ENCODE measurements at regions not wholly inside any gene's neighbourhood (a gene's known extent, or its start where the extent isn't known, plus 50 kb on each side); places are given as distances from the start of the nearest gene placed in this dataset.

GRCh38 chr4:37517326-37517725 lies 168.8 kb downstream of the RELL1 start:
- H3K9me3 ChIP-seq (ENCODE audit: control insufficient read depth, low read length), result peaks cover 8% of the 10 kb centered on the region
- H3K4me1 ChIP-seq (ENCODE audit: control insufficient read depth, insufficient read depth, low read depth, low read length), result no peaks in the 10 kb centered on the region
- no peak overlapping the region for H3K4me3 ChIP-seq (ENCODE audit: insufficient read depth in 1 of 2, low read depth in 1 of 2, low read length in 2 of 2)
- no peak overlapping the region for H3K14ac ChIP-seq (ENCODE audit: low read length in 2 of 2)
- no peak overlapping the region for H2BK15ac ChIP-seq (ENCODE audit: low read depth, poor library complexity, severe bottlenecking)
- H4K91ac ChIP-seq (ENCODE audit: low read length), result no peak overlapping the region
- no peak overlapping the region for H2AK5ac ChIP-seq (ENCODE audit: low read length, severe bottlenecking)
- no peak overlapping the region for H2AFZ ChIP-seq (ENCODE audit: low read depth, low read length)
- no peaks in the 10 kb centered on the region for H3K36me3 ChIP-seq (ENCODE audit: control insufficient read depth in 1 of 2, insufficient read depth in 2 of 2, low read depth in 1 of 2, low read length in 2 of 2)
- no peak overlapping the region for H2BK120ac ChIP-seq (ENCODE audit: low read depth, low read length)
- H3K4me2 ChIP-seq (ENCODE audit: low read length, poor library complexity, severe bottlenecking), result no peak overlapping the region
- WGBS, result 85% methylated on average over 3 of the region's 3 CpGs
- no peak overlapping the region for H4K8ac ChIP-seq (ENCODE audit: low read length)
- no peak overlapping the region for H3K4ac ChIP-seq (ENCODE audit: low read depth in 1 of 2, low read length in 2 of 2)
- no peak overlapping the region for H2BK12ac ChIP-seq (ENCODE audit: low read length in 2 of 2)
- no peak for DNase-seq
- H3K27me3 ChIP-seq (ENCODE audit: control insufficient read depth in 1 of 2, insufficient read depth in 1 of 2, low read length in 2 of 2), result no peaks in the 10 kb centered on the region
- H2BK5ac ChIP-seq (ENCODE audit: low read depth, low read length, poor library complexity, severe bottlenecking), result no peak overlapping the region
- H3K23ac ChIP-seq (ENCODE audit: low read length in 2 of 2), result no peak overlapping the region
- H3K18ac ChIP-seq (ENCODE audit: low read depth in 1 of 2, low read length in 2 of 2), result no peak overlapping the region
- H3K79me1 ChIP-seq (replicated peaks; ENCODE audit: low read length, poor library complexity, severe bottlenecking), result no peaks in the 10 kb centered on the region
- no peak overlapping the region for H3K27ac ChIP-seq (ENCODE audit: low read length, poor library complexity, severe bottlenecking)
- no peak overlapping the region for H3K9ac ChIP-seq (ENCODE audit: low read length)

GRCh38 chr4:37516057-37516775 lies 170.0 kb downstream of the RELL1 start:
- no peak overlapping the region for H4K91ac ChIP-seq (ENCODE audit: low read length)

GRCh38 chr4:37510626-37511025 lies 175.6 kb downstream of the RELL1 start:
- Histone ChIP-seq H3K4me2 (ENCODE audit: low read length, poor library complexity, severe bottlenecking) (no peak overlapping the region), H2BK12ac (ENCODE audit: low read length in 2 of 2) (no peak overlapping the region), H2BK15ac (ENCODE audit: low read depth, poor library complexity, severe bottlenecking) (no peak overlapping the region), H3K9ac (ENCODE audit: low read length) (no peak overlapping the region), H3K27me3 (ENCODE audit: control insufficient read depth in 1 of 2, insufficient read depth in 1 of 2, low read length in 2 of 2) (no peaks in the 10 kb centered on the region), H3K36me3 (ENCODE audit: control insufficient read depth in 1 of 2, insufficient read depth in 2 of 2, low read depth in 1 of 2, low read length in 2 of 2) (no peaks in the 10 kb centered on the region), H3K23ac (ENCODE audit: low read length in 2 of 2) (no peak overlapping the region), H3K4me1 (ENCODE audit: control insufficient read depth, insufficient read depth, low read depth, low read length) (no peaks in the 10 kb centered on the region), H3K4me3 (ENCODE audit: insufficient read depth in 1 of 2, low read depth in 1 of 2, low read length in 2 of 2) (no peak overlapping the region), H2AK5ac (ENCODE audit: low read length, severe bottlenecking) (no peak overlapping the region), H3K18ac (ENCODE audit: low read depth in 1 of 2, low read length in 2 of 2) (no peak overlapping the region), H2AFZ (ENCODE audit: low read depth, low read length) (no peak overlapping the region), H3K27ac (ENCODE audit: low read length, poor library complexity, severe bottlenecking) (no peak overlapping the region), H3K14ac (ENCODE audit: low read length in 2 of 2) (no peak overlapping the region), H3K4ac (ENCODE audit: low read depth in 1 of 2, low read length in 2 of 2) (no peak overlapping the region), H4K91ac (ENCODE audit: low read length) (no peak overlapping the region), H3K79me1 (replicated peaks; ENCODE audit: low read length, poor library complexity, severe bottlenecking) (no peaks in the 10 kb centered on the region), H3K9me3 (ENCODE audit: control insufficient read depth, low read length) (peaks cover 8% of the 10 kb centered on the region), H4K8ac (ENCODE audit: low read length) (no peak overlapping the region), H2BK120ac (ENCODE audit: low read depth, low read length) (no peak overlapping the region), H2BK5ac (ENCODE audit: low read depth, low read length, poor library complexity, severe bottlenecking) (no peak overlapping the region)
- DNase-seq, result no peak

More at GRCh38 chr4:37516057-37516775, 170.0 kb downstream of the RELL1 start:
- H3K27me3 ChIP-seq (ENCODE audit: control insufficient read depth in 1 of 2, insufficient read depth in 1 of 2, low read length in 2 of 2), result no peaks in the 10 kb centered on the region
- WGBS, result 81% methylated on average over 3 of the region's 7 CpGs
- no peaks in the 10 kb centered on the region for H3K36me3 ChIP-seq (ENCODE audit: control insufficient read depth in 1 of 2, insufficient read depth in 2 of 2, low read depth in 1 of 2, low read length in 2 of 2)
- no peak overlapping the region for H2AK5ac ChIP-seq (ENCODE audit: low read length, severe bottlenecking)
- H3K4me2 ChIP-seq (ENCODE audit: low read length, poor library complexity, severe bottlenecking), result no peak overlapping the region
- no peak overlapping the region for H3K23ac ChIP-seq (ENCODE audit: low read length in 2 of 2)
- H3K4me3 ChIP-seq (ENCODE audit: insufficient read depth in 1 of 2, low read depth in 1 of 2, low read length in 2 of 2), result no peak overlapping the region
- H2BK15ac ChIP-seq (ENCODE audit: low read depth, poor library complexity, severe bottlenecking), result no peak overlapping the region
- H3K9me3 ChIP-seq (ENCODE audit: control insufficient read depth, low read length), result peaks cover 8% of the 10 kb centered on the region
- H3K4me1 ChIP-seq (ENCODE audit: control insufficient read depth, insufficient read depth, low read depth, low read length), result no peaks in the 10 kb centered on the region
- H2AFZ ChIP-seq (ENCODE audit: low read depth, low read length), result no peak overlapping the region
- H2BK120ac ChIP-seq (ENCODE audit: low read depth, low read length), result no peak overlapping the region
- no peak overlapping the region for H3K4ac ChIP-seq (ENCODE audit: low read depth in 1 of 2, low read length in 2 of 2)
- H3K27ac ChIP-seq (ENCODE audit: low read length, poor library complexity, severe bottlenecking), result no peak overlapping the region
- no peak overlapping the region for H4K8ac ChIP-seq (ENCODE audit: low read length)
- no peak overlapping the region for H3K9ac ChIP-seq (ENCODE audit: low read length)
- H3K79me1 ChIP-seq (replicated peaks; ENCODE audit: low read length, poor library complexity, severe bottlenecking), result no peaks in the 10 kb centered on the region
- H2BK12ac ChIP-seq (ENCODE audit: low read length in 2 of 2), result no peak overlapping the region
- H3K14ac ChIP-seq (ENCODE audit: low read length in 2 of 2), result no peak overlapping the region
- no peak overlapping the region for H3K18ac ChIP-seq (ENCODE audit: low read depth in 1 of 2, low read length in 2 of 2)
- H2BK5ac ChIP-seq (ENCODE audit: low read depth, low read length, poor library complexity, severe bottlenecking), result no peak overlapping the region
- no peak for DNase-seq

- H3K36me3 ChIP-seq (ENCODE audit: control insufficient read depth in 1 of 2, insufficient read depth in 2 of 2, low read depth in 1 of 2, low read length in 2 of 2), result no peaks in the 10 kb centered on the region
- H3K27me3 ChIP-seq (ENCODE audit: control insufficient read depth in 1 of 2, insufficient read depth in 1 of 2, low read length in 2 of 2), result no peaks in the 10 kb centered on the region
- H3K9ac ChIP-seq (ENCODE audit: low read length), result no peak overlapping the region
- no peak overlapping the region for H2AK5ac ChIP-seq (ENCODE audit: low read length, severe bottlenecking)
- H3K18ac ChIP-seq (ENCODE audit: low read depth in 1 of 2, low read length in 2 of 2), result peak overlapping the region in 1 of 2 experiments; percentile 14
- no peak overlapping the region for H3K14ac ChIP-seq (ENCODE audit: low read length in 2 of 2)
- no peak overlapping the region for H3K4me2 ChIP-seq (ENCODE audit: low read length, poor library complexity, severe bottlenecking)
- no peak overlapping the region for H3K4ac ChIP-seq (ENCODE audit: low read depth in 1 of 2, low read length in 2 of 2)
- no peak overlapping the region for H2BK15ac ChIP-seq (ENCODE audit: low read depth, poor library complexity, severe bottlenecking)
- H3K4me3 ChIP-seq (ENCODE audit: insufficient read depth in 1 of 2, low read depth in 1 of 2, low read length in 2 of 2), result no peak overlapping the region
- no peak overlapping the region for H2BK5ac ChIP-seq (ENCODE audit: low read depth, low read length, poor library complexity, severe bottlenecking)
- H4K91ac ChIP-seq (ENCODE audit: low read length), result no peak overlapping the region
- no peak overlapping the region for H2BK12ac ChIP-seq (ENCODE audit: low read length in 2 of 2)
- H3K79me1 ChIP-seq (replicated peaks; ENCODE audit: low read length, poor library complexity, severe bottlenecking), result no peaks in the 10 kb centered on the region
- no peaks in the 10 kb centered on the region for H3K9me3 ChIP-seq (ENCODE audit: control insufficient read depth, low read length)
- no peak overlapping the region for H2AFZ ChIP-seq (ENCODE audit: low read depth, low read length)
- H3K27ac ChIP-seq (ENCODE audit: low read length, poor library complexity, severe bottlenecking), result no peak overlapping the region
- H2BK120ac ChIP-seq (ENCODE audit: low read depth, low read length), result no peak overlapping the region
- no peaks in the 10 kb centered on the region for H3K4me1 ChIP-seq (ENCODE audit: control insufficient read depth, insufficient read depth, low read depth, low read length)
- no peak overlapping the region for H4K8ac ChIP-seq (ENCODE audit: low read length)
- no peak for DNase-seq
- H3K23ac ChIP-seq (ENCODE audit: low read length in 2 of 2), result no peak overlapping the region
Measured at GRCh38 chr4:37503261-37503660, 182.9 kb downstream of the RELL1 start.

Measured in mesenchymal stem cell (in vitro differentiated cells and primary cell).